ENCODE measurements at regions not wholly inside any gene's neighbourhood (a gene's known extent, or its start where the extent isn't known, plus 50 kb on each side); places are given as distances from the start of the nearest gene placed in this dataset.

DNA sequence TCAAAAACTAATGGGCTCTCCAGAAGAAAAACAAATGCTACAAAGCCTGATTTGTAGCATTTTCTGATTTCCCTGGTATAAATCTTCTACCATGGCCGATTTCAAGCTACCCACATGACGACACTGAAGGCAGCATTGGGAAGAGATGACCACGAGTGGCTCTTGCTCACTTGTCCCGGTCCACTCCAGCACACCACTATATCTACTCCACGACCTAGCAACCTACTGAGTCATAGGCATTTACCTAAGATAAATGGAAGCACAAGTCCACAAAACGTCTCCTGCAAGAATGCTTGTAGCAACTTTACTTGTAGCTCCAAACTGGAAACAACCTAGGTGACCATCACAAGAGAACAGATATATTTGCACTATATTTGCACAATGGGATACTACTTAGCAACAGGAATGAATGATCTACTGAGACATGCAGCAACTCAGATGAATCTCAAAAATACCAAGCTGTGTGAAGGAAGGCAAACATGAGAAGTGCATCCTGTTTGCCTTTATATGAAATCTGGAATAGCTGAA, 60.8 kb upstream of the HES1 start:
- no peak for DNase-seq (ENCODE audit: insufficient read length, low spot score)
- FAIRE-seq, result no peak
- no peak for TF ChIP-seq POLR2AphosphoS5 (IDR thresholded peaks at IDR 0.05; ENCODE audit: low read depth, low read length)
- no peak for TF ChIP-seq POU2F2 (IDR thresholded peaks at IDR 0.05; ENCODE audit: low read depth, low read length)
- no peak for TF ChIP-seq PAX5 (IDR thresholded peaks at IDR 0.05; ENCODE audit: insufficient read depth, low read length, severe bottlenecking)
- TF ChIP-seq POLR2A (IDR thresholded peaks at IDR 0.05; ENCODE audit: low read depth, low read length), result no peak
- no peak for TF ChIP-seq SPI1 (IDR thresholded peaks at IDR 0.05; ENCODE audit: low read depth, low read length)
- no peak for TF ChIP-seq TAF1 (IDR thresholded peaks at IDR 0.05; ENCODE audit: low read depth, low read length)

DNA sequence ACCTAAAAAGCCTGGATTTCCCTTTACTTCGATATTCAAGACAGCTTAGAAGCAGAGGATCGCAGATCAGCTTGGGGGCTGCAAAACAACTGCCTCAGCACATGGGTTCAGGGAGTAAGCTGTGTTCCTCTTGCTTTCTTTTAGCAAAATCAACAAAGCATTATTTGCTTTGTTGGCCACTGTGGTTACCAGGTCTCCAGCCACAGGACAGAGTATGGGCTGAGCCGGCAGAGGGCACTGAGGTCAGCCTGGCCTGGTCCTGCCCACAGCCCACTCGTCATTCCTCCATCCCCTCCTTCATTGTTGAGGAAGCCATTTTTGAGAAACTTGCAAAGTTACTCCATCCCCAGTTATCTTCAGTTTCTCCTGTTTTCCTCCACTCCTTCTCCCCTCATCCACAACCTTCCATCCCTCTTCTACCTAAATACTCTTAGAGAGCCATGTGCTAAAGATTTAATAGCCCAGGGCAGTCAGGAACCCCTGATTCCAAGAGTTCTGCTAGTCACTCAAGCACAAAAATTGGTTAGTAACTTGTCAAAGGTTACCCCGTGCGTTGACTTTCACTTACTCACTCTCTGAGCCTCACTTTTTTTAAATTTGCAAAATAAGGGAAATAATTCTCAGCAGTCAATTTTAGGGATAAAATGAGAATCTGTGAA, 60.0 kb upstream of the HES1 start:
- no peak for FAIRE-seq
- no peak for TF ChIP-seq POLR2A (IDR thresholded peaks at IDR 0.05; ENCODE audit: low read depth, low read length)
- no peak for TF ChIP-seq POU2F2 (IDR thresholded peaks at IDR 0.05; ENCODE audit: low read depth, low read length)
- no peak for DNase-seq (ENCODE audit: insufficient read length, low spot score)

GRCh38 chr3:194076475-194076874, 59.5 kb upstream of the HES1 start:
- no peak for FAIRE-seq

GRCh38 chr3:194077602-194078001, 58.3 kb upstream of the HES1 start:
- no peak for FAIRE-seq
- DNase-seq (ENCODE audit: insufficient read length, low spot score), result no peak
- TF ChIP-seq PAX5 (IDR thresholded peaks at IDR 0.05; ENCODE audit: insufficient read depth, low read length, severe bottlenecking) (no peak), POU2F2 (IDR thresholded peaks at IDR 0.05; ENCODE audit: low read depth, low read length) (no peak), POLR2A (IDR thresholded peaks at IDR 0.05; ENCODE audit: low read depth, low read length) (no peak), POLR2AphosphoS5 (IDR thresholded peaks at IDR 0.05; ENCODE audit: low read depth, low read length) (no peak), TAF1 (IDR thresholded peaks at IDR 0.05; ENCODE audit: low read depth, low read length) (no peak), SPI1 (IDR thresholded peaks at IDR 0.05; ENCODE audit: low read depth, low read length) (no peak)

More at GRCh38 chr3:194076475-194076874, 59.5 kb upstream of the HES1 start:
- no peak for DNase-seq (ENCODE audit: insufficient read length, low spot score)
- no peak for TF ChIP-seq PAX5 (IDR thresholded peaks at IDR 0.05; ENCODE audit: insufficient read depth, low read length, severe bottlenecking)
- TF ChIP-seq TAF1 (IDR thresholded peaks at IDR 0.05; ENCODE audit: low read depth, low read length), result no peak
- TF ChIP-seq POLR2AphosphoS5 (IDR thresholded peaks at IDR 0.05; ENCODE audit: low read depth, low read length), result no peak
- no peak for TF ChIP-seq POU2F2 (IDR thresholded peaks at IDR 0.05; ENCODE audit: low read depth, low read length)

- FAIRE-seq (no peak), DNase-seq (ENCODE audit: insufficient read length, low spot score) (no peak)
- TF ChIP-seq POLR2AphosphoS5 (IDR thresholded peaks at IDR 0.05; ENCODE audit: low read depth, low read length) (no peak), POLR2A (IDR thresholded peaks at IDR 0.05; ENCODE audit: low read depth, low read length) (no peak), TAF1 (IDR thresholded peaks at IDR 0.05; ENCODE audit: low read depth, low read length) (no peak), PAX5 (IDR thresholded peaks at IDR 0.05; ENCODE audit: insufficient read depth, low read length, severe bottlenecking) (no peak), SPI1 (IDR thresholded peaks at IDR 0.05; ENCODE audit: low read depth, low read length) (no peak), POU2F2 (IDR thresholded peaks at IDR 0.05; ENCODE audit: low read depth, low read length) (no peak)
These were observed 57.7 kb upstream of the HES1 start for GRCh38 chr3:194078045-194078821.

DNA sequence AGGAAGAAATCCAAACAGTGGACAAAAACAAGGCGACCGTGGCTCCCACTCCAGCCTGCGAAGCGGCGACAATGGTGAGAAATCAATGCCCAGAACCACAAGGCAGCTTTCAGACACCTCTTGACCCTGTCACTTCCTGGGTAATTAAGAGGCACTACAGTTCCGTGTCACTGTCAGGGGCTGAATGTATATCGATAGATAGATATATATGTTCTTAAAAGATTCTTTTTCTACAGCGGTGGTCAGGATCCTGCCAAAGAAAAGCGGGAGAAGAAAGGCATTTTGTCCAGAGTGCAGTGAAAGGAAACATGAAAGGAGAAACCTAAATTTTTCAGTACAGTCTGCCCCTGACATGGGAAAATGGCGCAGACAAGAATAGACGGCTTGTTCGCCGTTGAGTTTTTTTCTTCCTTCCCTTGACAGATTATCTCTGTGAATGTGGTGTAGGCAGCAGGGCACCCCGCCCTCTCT, 56.2 kb upstream of the HES1 start:
- TF ChIP-seq POLR2AphosphoS5 (IDR thresholded peaks at IDR 0.05; ENCODE audit: low read depth, low read length) (no peak), SPI1 (IDR thresholded peaks at IDR 0.05; ENCODE audit: low read depth, low read length) (no peak), POLR2A (IDR thresholded peaks at IDR 0.05; ENCODE audit: low read depth, low read length) (no peak), PAX5 (IDR thresholded peaks at IDR 0.05; ENCODE audit: insufficient read depth, low read length, severe bottlenecking) (no peak), TAF1 (IDR thresholded peaks at IDR 0.05; ENCODE audit: low read depth, low read length) (no peak), POU2F2 (IDR thresholded peaks at IDR 0.05; ENCODE audit: low read depth, low read length) (no peak)
- DNase-seq (ENCODE audit: insufficient read length, low spot score), result no peak
- FAIRE-seq, result no peak

DNA sequence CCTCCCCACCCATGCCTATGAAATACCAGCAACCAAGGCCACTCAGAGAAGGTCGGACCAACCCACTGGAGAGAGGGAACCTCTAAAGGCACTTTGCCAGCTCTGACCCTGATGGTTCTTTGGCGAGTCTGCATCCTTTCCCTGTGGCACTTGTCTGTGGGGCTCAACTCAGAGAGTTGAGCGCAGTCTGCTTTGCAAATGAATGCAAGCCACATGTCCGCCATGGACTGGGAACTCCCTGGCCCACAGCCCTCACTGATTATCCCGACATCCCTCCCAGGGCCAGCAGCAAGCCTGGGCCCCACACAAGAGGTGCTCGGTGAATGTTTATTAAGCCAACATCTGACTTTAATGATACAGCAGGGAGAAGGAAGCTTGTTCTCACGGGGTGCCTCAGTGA, 55.5 kb upstream of the HES1 start:
- FAIRE-seq (no peak), DNase-seq (ENCODE audit: insufficient read length, low spot score) (no peak)
- no peak for TF ChIP-seq POLR2AphosphoS5 (IDR thresholded peaks at IDR 0.05; ENCODE audit: low read depth, low read length)

DNA sequence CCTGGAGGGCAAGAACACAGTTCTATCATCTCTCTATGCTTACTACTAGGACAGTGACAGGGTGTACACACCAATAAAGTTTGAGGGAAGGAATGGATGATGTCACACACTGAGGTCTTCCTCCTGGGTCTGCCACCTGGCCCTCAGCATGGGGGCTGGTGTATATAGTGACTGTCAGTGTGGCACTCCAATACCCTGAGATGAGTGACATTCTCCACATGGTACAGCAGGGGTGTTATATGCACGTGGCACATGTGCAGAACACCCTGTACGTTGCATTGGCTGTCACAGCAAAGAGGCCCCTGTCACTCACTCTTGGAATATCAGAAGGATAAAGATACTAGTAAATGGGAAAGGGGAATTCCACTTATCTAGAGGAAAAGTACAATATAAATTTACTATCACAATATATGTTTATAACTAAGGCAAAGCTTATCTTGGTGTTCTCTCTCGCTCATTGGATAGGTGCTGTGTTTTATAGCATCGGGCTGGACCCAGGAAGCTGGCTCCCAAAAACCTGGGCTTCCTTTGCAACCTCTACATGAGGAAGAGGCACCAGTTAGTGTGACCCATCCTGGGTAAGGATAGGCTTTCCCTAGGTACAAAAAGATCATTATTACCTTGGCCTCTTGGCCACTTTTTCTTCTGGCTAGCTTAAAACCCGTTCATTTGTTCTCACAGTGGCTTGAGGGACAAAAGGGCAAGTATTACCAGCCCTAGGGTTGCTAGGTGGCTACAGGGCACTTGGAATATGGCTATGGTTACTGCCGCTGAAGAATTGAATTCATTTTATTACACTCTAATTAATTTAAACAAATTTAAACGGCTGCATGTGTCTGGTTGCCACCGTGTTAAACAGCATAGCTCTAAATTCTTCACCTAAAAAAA, 54.8 kb upstream of the HES1 start:
- TF ChIP-seq POLR2A (IDR thresholded peaks at IDR 0.05; ENCODE audit: low read depth, low read length), result no peak
- no peak for TF ChIP-seq TAF1 (IDR thresholded peaks at IDR 0.05; ENCODE audit: low read depth, low read length)
- TF ChIP-seq POU2F2 (IDR thresholded peaks at IDR 0.05; ENCODE audit: low read depth, low read length), result no peak
- no peak for TF ChIP-seq SPI1 (IDR thresholded peaks at IDR 0.05; ENCODE audit: low read depth, low read length)
- no peak for TF ChIP-seq POLR2AphosphoS5 (IDR thresholded peaks at IDR 0.05; ENCODE audit: low read depth, low read length)
- no peak for TF ChIP-seq PAX5 (IDR thresholded peaks at IDR 0.05; ENCODE audit: insufficient read depth, low read length, severe bottlenecking)
- DNase-seq (ENCODE audit: insufficient read length, low spot score) (no peak), FAIRE-seq (no peak)

DNA sequence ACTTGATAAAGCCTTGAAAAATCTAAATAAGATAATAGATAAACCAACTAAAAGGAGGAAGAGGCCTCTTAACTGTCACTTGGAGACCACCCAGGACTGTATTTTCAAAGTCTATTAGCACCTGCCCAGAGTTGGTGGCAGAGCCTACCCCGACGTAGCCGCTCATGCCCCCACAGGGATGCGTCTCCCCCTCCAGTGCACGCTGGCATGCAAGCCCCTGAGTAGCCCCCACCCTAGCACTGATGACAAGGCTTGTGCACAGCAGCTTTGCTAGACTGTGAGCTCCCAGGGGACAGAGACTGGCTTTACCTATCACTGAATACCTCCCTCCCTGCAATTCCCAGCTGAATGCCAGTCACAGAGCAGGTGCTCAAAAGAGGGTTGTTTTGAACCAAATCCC, 54.1 kb upstream of the HES1 start:
- FAIRE-seq, result no peak
- TF ChIP-seq TAF1 (IDR thresholded peaks at IDR 0.05; ENCODE audit: low read depth, low read length), result no peak
- no peak for TF ChIP-seq POLR2AphosphoS5 (IDR thresholded peaks at IDR 0.05; ENCODE audit: low read depth, low read length)
- TF ChIP-seq PAX5 (IDR thresholded peaks at IDR 0.05; ENCODE audit: insufficient read depth, low read length, severe bottlenecking), result no peak
- no peak for TF ChIP-seq POLR2A (IDR thresholded peaks at IDR 0.05; ENCODE audit: low read depth, low read length)
- no peak for TF ChIP-seq POU2F2 (IDR thresholded peaks at IDR 0.05; ENCODE audit: low read depth, low read length)
- no peak for TF ChIP-seq SPI1 (IDR thresholded peaks at IDR 0.05; ENCODE audit: low read depth, low read length)
- DNase-seq (ENCODE audit: insufficient read length, low spot score), result no peak
